ENCODE measurements at regions not wholly inside any gene's neighbourhood (a gene's known extent, or its start where the extent isn't known, plus 50 kb on each side); places are given as distances from the start of the nearest gene placed in this dataset.

DNA sequence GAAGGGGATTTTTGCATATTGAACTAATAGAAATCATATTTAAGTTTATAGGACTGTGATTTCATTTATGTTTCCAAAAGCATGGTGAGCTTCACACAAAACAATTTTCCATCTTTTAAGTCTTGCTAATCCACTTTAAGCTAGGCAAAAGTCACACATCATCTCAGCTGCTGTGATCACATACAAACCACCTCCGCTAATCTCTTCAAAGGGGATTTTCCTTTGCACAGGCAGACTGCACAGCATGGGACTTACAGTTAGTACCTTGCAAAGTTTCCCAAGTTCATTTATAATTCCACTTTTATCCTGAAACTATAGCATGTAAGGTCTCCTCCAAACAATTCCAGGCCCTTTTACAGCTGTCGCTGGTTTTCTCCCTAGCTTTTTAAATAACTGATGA lies 225.1 kb upstream of the CNTN3 start:
- DNase-seq (ENCODE audit: low read depth, low spot score) (no peak), FAIRE-seq (no peak)
- intact Hi-C loops (cut with micrococcal nuclease) = no loop called here
- POLR2A ChIA-PET = no interaction called here
- Histone ChIP-seq H3K9ac (replicated peaks; ENCODE audit: extremely low read depth, insufficient read depth, low read length) (no peak overlapping the region), H4K20me1 (replicated peaks; ENCODE audit: control insufficient read depth, extremely low read depth, insufficient read depth, low read length) (no peaks in the 10 kb centered on the region), H3K9me1 (replicated peaks; ENCODE audit: control insufficient read depth, extremely low read depth, insufficient read depth, low read length) (no peaks in the 10 kb centered on the region), H2AFZ (ENCODE audit: low read depth, low read length) (no peak overlapping the region), H3K27ac (ENCODE audit: insufficient read depth, low read depth, low read length) (no peak overlapping the region), H3K4me1 (ENCODE audit: control insufficient read depth, extremely low read depth, insufficient read depth, low read length) (no peaks in the 10 kb centered on the region), H3K36me3 (ENCODE audit: control insufficient read depth in 2 of 2, extremely low read depth in 1 of 2, insufficient read depth in 2 of 2, low read length in 2 of 2) (no peaks in the 10 kb centered on the region), H3K79me2 (ENCODE audit: control insufficient read depth, insufficient read depth, low read length) (no peaks in the 10 kb centered on the region), H3K4me3 (replicated peaks in 1 of 3; ENCODE audit: insufficient read depth in 1 of 3, low read depth in 1 of 3, low read length in 3 of 3) (no peak overlapping the region), H3K4me2 (ENCODE audit: insufficient read depth, low read length) (no peak overlapping the region), H3K9me3 (replicated peaks; ENCODE audit: control insufficient read depth, insufficient read depth, low read length) (peaks cover 2% of the 10 kb centered on the region), H3K27me3 (ENCODE audit: control insufficient read depth in 2 of 2, insufficient read depth in 2 of 2, low read length in 2 of 2) (no peaks in the 10 kb centered on the region)
- CTCF ChIA-PET = no interaction called here
- TF ChIP-seq JUN (IDR thresholded peaks at IDR 0.05; ENCODE audit: borderline replicate concordance, insufficient read depth, insufficient read length, low read depth) = no peak
- no peak for TF ChIP-seq POLR2AphosphoS5 (IDR thresholded peaks at IDR 0.05; ENCODE audit: insufficient read depth, low read depth, low read length)
- no peak for TF ChIP-seq EZH2 (IDR thresholded peaks at IDR 0.05; ENCODE audit: borderline replicate concordance, low read depth, low read length, severe bottlenecking)
- no peak for TF ChIP-seq MYC (IDR thresholded peaks at IDR 0.05; ENCODE audit: low read depth, low read length)
- TF ChIP-seq, protein P1, sequence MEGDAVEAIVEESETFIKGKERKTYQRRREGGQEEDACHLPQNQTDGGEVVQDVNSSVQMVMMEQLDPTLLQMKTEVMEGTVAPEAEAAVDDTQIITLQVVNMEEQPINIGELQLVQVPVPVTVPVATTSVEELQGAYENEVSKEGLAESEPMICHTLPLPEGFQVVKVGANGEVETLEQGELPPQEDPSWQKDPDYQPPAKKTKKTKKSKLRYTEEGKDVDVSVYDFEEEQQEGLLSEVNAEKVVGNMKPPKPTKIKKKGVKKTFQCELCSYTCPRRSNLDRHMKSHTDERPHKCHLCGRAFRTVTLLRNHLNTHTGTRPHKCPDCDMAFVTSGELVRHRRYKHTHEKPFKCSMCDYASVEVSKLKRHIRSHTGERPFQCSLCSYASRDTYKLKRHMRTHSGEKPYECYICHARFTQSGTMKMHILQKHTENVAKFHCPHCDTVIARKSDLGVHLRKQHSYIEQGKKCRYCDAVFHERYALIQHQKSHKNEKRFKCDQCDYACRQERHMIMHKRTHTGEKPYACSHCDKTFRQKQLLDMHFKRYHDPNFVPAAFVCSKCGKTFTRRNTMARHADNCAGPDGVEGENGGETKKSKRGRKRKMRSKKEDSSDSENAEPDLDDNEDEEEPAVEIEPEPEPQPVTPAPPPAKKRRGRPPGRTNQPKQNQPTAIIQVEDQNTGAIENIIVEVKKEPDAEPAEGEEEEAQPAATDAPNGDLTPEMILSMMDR (IDR thresholded peaks at IDR 0.05; ENCODE audit: extremely low read depth in 1 of 2, insufficient read depth in 1 of 2, low read depth in 1 of 2, low read length in 2 of 2) = no peak
- TF ChIP-seq FOS (IDR thresholded peaks at IDR 0.05; ENCODE audit: borderline replicate concordance, insufficient read depth, low read length) = no peak
- TF ChIP-seq POLR2A (IDR thresholded peaks at IDR 0.05; ENCODE audit: low read depth, low read length) = no peak
- TF ChIP-seq MAX (IDR thresholded peaks at IDR 0.05; ENCODE audit: insufficient read depth, insufficient read length) = no peak
- TF ChIP-seq GATA2 (IDR thresholded peaks at IDR 0.05; ENCODE audit: insufficient read depth, insufficient read length, low read depth, low read length) = no peak
- dilution Hi-C loops (cut with MboI; ENCODE audit: extremely low pct_ligation_motif_present, low sequenced_read_pairs) = no loop called here
- BruUV-seq (replicated peaks) = no TSS peak
